ENCODE measurements at regions not wholly inside any gene's neighbourhood (a gene's known extent, or its start where the extent isn't known, plus 50 kb on each side); places are given as distances from the start of the nearest gene placed in this dataset.

GRCh38 chr11:109155291-109155690, 266.7 kb upstream of the C11orf87 start:
- DNase-seq (ENCODE audit: extremely low read depth, low read depth) = no peak
- TF ChIP-seq CTCF (IDR thresholded peaks at IDR 0.05; ENCODE audit: low read depth, low read length) = no peak

GRCh38 chr11:109165035-109165434, 257.0 kb upstream of the C11orf87 start:
- DNase-seq (ENCODE audit: extremely low read depth, low read depth) = no peak
- no peak for TF ChIP-seq CTCF (IDR thresholded peaks at IDR 0.05; ENCODE audit: low read depth, low read length)

- no peak for DNase-seq (ENCODE audit: extremely low read depth, low read depth)
- TF ChIP-seq CTCF (IDR thresholded peaks at IDR 0.05; ENCODE audit: low read depth, low read length) = no peak
Observed at GRCh38 chr11:109166441-109166840, 255.5 kb upstream of the C11orf87 start.

- no peak for TF ChIP-seq CTCF (IDR thresholded peaks at IDR 0.05; ENCODE audit: low read depth, low read length)
- DNase-seq (ENCODE audit: extremely low read depth, low read depth) = no peak
Observed at GRCh38 chr11:109173504-109173903, 248.5 kb upstream of the C11orf87 start.

DNA sequence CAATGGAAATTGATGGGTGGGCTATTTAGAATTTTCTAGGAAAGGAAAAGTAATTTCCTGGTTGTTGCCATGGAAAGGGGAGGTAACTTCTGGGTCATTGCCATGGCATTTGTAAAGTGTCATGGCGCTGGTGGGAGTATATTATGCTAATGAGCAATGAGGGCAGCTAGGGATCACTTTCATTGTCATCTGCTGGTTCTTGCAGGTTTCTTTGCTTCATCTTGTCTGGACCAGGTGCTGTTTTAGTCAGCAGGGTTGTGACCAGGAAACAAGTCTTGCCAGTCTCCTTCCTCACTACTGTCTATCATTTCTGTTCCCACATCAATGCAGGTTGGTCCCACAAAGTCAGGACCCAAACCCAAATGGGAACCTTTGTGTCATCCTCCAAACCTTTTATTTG, 237.6 kb upstream of the C11orf87 start:
- no peak for TF ChIP-seq CTCF (IDR thresholded peaks at IDR 0.05; ENCODE audit: low read depth, low read length)
- no peak for DNase-seq (ENCODE audit: extremely low read depth, low read depth)

GRCh38 chr11:109192864-109193263, 229.1 kb upstream of the C11orf87 start:
- DNase-seq (ENCODE audit: extremely low read depth, low read depth) = no peak
- TF ChIP-seq CTCF (IDR thresholded peaks at IDR 0.05; ENCODE audit: low read depth, low read length) = no peak

DNA sequence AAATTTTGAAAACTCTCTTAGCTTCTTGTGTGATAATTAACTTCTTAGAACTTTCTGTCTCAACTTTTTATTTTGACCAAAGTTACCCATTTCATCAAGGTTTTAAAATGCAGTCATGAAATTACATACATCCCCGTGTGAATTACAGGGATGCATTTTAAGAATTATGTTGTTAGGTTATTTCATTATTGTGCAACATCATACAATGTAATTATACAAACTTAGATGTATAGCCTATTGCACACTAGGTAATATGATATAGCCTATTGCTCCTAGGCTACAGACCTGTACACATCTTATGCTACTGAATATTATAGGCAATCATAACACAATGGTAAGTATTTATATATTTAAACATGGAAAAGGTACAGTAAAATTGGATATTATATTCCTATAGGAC, 228.1 kb upstream of the C11orf87 start:
- TF ChIP-seq CTCF (IDR thresholded peaks at IDR 0.05; ENCODE audit: low read depth, low read length) = no peak
- no peak for DNase-seq (ENCODE audit: extremely low read depth, low read depth)
